Esophagus muscularis mucosa (tissue), 3 donors: ENCODE measurements at regions not wholly inside any gene's neighbourhood (a gene's known extent, or its start where the extent isn't known, plus 50 kb on each side); places are given as distances from the start of the nearest gene placed in this dataset.

Experiments
- CTCF ChIP-seq, 3 experiments: fragments of 200-600 bp in 2 of 3; fragments of 450-650 bp in 1 of 3; sonication (generic) in 2 of 3; IDR thresholded peaks; one replicate each; pipeline ENCODE4 v1.5.1; 2017 to 2019; ENCODE audit warnings: antibody characterized with exemption in 3 of 3, mild to moderate bottlenecking in 2 of 3, moderate library complexity in 1 of 3
- POLR2A ChIP-seq: fragments of 450-650 bp; IDR thresholded peaks from one replicate; pipeline ENCODE4 v1.6.1; 2017; ENCODE audit warnings: antibody characterized with exemption, moderate library complexity, mild to moderate bottlenecking, low read depth

- TF ChIP-seq POLR2A (no peak), CTCF (IDR thresholded peaks at IDR 0.05) (no peak)
Observed at GRCh38 chr1:60411591-60411990, 338.0 kb upstream of the C1orf87 start.
